Astrocyte (in vitro differentiated cells and primary cell): ENCODE measurements at regions not wholly inside any gene's neighbourhood (a gene's known extent, or its start where the extent isn't known, plus 50 kb on each side); places are given as distances from the start of the nearest gene placed in this dataset.

ENCODE experiments used
- DNase-seq: peaks from one replicate; pipeline ENCODE4 v3.0.0-alpha.2; 2010; ENCODE audit warnings: low read depth
- FAIRE-seq: peaks from 2 replicates; lab custom pipeline; 2011; peaks lifted over from hg19 to GRCh38; lab: Jason Lieb, UNC
- H2AFZ ChIP-seq: 2 replicates; pipeline ENCODE4 v1.6.0; 2012; ENCODE audit warnings: low read depth, low read length, inconsistent platforms
- H3K27ac ChIP-seq: 2 replicates; pipeline ENCODE4 v1.5.1; 2011; ENCODE audit warnings: low read depth, low read length, inconsistent platforms
- H3K27me3 ChIP-seq: 2 replicates; pipeline ENCODE4 v1.6.0; 2011; ENCODE audit warnings: low read length, inconsistent platforms; ENCODE audit not compliant: insufficient read depth
- H3K36me3 ChIP-seq: 2 replicates; pipeline ENCODE4 v1.5.1; 2011; ENCODE audit warnings: low read length, inconsistent platforms; ENCODE audit not compliant: insufficient read depth
- H3K4me1 ChIP-seq: 2 replicates; pipeline ENCODE4 v1.5.1; 2011; ENCODE audit warnings: low read length, inconsistent platforms; ENCODE audit not compliant: insufficient read depth
- H3K4me2 ChIP-seq: 2 replicates; pipeline ENCODE4 v1.6.0; 2012; ENCODE audit warnings: low read length, inconsistent platforms
- H3K4me3 ChIP-seq: 2 replicates; pipeline ENCODE4 v1.5.1; 2011; ENCODE audit warnings: low read depth, mild to moderate bottlenecking, low read length, inconsistent platforms; ENCODE audit not compliant: insufficient read depth
- H3K79me2 ChIP-seq: 2 replicates; pipeline ENCODE4 v1.6.0; 2012; ENCODE audit warnings: mild to moderate bottlenecking, low read length, inconsistent platforms; ENCODE audit not compliant: insufficient read depth
- H3K9ac ChIP-seq: 2 replicates; pipeline ENCODE4 v1.6.0; 2012; ENCODE audit warnings: mild to moderate bottlenecking, low read length, inconsistent platforms
- H3K9me3 ChIP-seq: 2 replicates; pipeline ENCODE4 v1.5.1; 2012; ENCODE audit warnings: low read depth, mild to moderate bottlenecking, low read length, inconsistent platforms; ENCODE audit not compliant: insufficient read depth
- H4K20me1 ChIP-seq: 2 replicates; pipeline ENCODE4 v1.6.0; 2012; ENCODE audit warnings: low read length, inconsistent platforms; ENCODE audit not compliant: insufficient read depth
- H3K27ac Mint-ChIP-seq: one replicate; pipeline ENCODE4 v1.8.0; 2021; ENCODE audit warnings: mild to moderate bottlenecking, mixed read lengths; ENCODE audit not compliant: unreplicated experiment
- H3K27me3 Mint-ChIP-seq: one replicate; pipeline ENCODE4 v1.8.0; 2021; ENCODE audit warnings: low read depth, mixed read lengths; ENCODE audit not compliant: unreplicated experiment
- H3K36me3 Mint-ChIP-seq: one replicate; pipeline ENCODE4 v1.8.0; 2021; ENCODE audit warnings: low read depth, mixed read lengths; ENCODE audit not compliant: unreplicated experiment
- H3K4me1 Mint-ChIP-seq: one replicate; pipeline ENCODE4 v1.8.0; 2021; ENCODE audit warnings: low read depth, mixed read lengths; ENCODE audit not compliant: unreplicated experiment
- H3K4me3 Mint-ChIP-seq: one replicate; pipeline ENCODE4 v1.8.0; 2021; ENCODE audit warnings: mild to moderate bottlenecking, moderate library complexity, mixed read lengths; ENCODE audit not compliant: unreplicated experiment
- H3K9me3 Mint-ChIP-seq: one replicate; pipeline ENCODE4 v1.8.0; 2021; ENCODE audit warnings: mild to moderate bottlenecking, mixed read lengths; ENCODE audit not compliant: unreplicated experiment
- EZH2 ChIP-seq: IDR thresholded peaks from 2 replicates; pipeline ENCODE4 v1.6.1; 2012; ENCODE audit warnings: mild to moderate bottlenecking, low read length, inconsistent platforms; ENCODE audit not compliant: insufficient read depth
- TF ChIP-seq, protein P1 (sequence below): IDR thresholded peaks from 2 replicates; pipeline ENCODE4 v1.5.1; 2011; ENCODE audit warnings: low read depth, mild to moderate bottlenecking, inconsistent platforms, low read length, moderate library complexity; ENCODE audit not compliant: insufficient read depth

DNA sequence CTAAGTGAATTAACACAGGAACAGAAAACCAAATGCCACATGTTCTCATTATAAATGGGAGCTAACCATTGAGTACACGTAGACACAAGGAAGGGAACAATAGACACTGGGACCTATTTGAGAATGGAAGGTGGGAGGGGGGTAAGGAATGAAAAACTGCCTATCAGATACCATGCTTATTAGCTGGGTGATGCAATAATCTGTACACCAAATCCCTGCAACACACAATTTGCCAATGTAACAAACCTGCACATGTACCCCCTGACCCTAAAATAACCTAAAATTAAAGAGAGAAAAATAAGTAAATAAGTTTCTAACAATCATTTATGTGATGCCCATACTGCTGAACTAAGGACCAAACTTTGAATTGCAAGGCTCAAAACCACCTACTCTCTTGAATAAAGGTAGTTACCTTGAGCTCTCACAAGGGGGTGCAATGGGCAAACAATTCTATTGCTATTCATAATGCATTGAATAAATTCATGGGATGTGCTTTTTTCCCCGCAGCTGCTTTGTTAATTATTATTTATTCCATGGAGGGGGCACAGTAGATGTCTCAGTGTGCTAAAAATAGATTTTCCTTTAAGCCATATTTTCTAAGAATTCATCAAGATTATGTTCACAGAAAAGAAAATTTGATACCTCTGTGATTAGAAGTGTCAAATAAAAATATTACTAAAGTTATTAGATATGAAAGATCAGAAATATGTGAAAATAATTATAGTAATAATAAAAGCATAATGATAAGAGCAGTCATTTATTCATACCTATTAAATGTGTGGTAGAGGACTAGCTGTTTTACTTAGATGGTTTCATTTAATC lies 76.2 kb upstream of the PTPN3 start:
- Mint-ChIP-seq H3K27ac (peak overlapping the region; percentile 63), H3K4me1 (peaks cover 2% of the 10 kb centered on the region), H3K36me3 (no peaks in the 10 kb centered on the region), H3K27me3 (peaks cover 7% of the 10 kb centered on the region), H3K9me3 (no peaks in the 10 kb centered on the region), H3K4me3 (no peak overlapping the region)
- no peak overlapping the region for H3K4me2 ChIP-seq
- FAIRE-seq (peak; percentile 41), DNase-seq (peak; percentile 33)
- H3K79me2 ChIP-seq = no peaks in the 10 kb centered on the region
- peaks cover 3% of the 10 kb centered on the region for H3K27me3 ChIP-seq
- no peaks in the 10 kb centered on the region for H4K20me1 ChIP-seq
- H3K36me3 ChIP-seq = no peaks in the 10 kb centered on the region
- no peak overlapping the region for H3K4me3 ChIP-seq
- TF ChIP-seq EZH2 = no peak
- TF ChIP-seq, protein P1, sequence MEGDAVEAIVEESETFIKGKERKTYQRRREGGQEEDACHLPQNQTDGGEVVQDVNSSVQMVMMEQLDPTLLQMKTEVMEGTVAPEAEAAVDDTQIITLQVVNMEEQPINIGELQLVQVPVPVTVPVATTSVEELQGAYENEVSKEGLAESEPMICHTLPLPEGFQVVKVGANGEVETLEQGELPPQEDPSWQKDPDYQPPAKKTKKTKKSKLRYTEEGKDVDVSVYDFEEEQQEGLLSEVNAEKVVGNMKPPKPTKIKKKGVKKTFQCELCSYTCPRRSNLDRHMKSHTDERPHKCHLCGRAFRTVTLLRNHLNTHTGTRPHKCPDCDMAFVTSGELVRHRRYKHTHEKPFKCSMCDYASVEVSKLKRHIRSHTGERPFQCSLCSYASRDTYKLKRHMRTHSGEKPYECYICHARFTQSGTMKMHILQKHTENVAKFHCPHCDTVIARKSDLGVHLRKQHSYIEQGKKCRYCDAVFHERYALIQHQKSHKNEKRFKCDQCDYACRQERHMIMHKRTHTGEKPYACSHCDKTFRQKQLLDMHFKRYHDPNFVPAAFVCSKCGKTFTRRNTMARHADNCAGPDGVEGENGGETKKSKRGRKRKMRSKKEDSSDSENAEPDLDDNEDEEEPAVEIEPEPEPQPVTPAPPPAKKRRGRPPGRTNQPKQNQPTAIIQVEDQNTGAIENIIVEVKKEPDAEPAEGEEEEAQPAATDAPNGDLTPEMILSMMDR = peak; percentile 80
- H3K4me1 ChIP-seq = no peaks in the 10 kb centered on the region
- H3K9me3 ChIP-seq = no peaks in the 10 kb centered on the region
- no peak overlapping the region for H3K9ac ChIP-seq
- H2AFZ ChIP-seq = no peak overlapping the region
- H3K27ac ChIP-seq = no peak overlapping the region

DNA sequence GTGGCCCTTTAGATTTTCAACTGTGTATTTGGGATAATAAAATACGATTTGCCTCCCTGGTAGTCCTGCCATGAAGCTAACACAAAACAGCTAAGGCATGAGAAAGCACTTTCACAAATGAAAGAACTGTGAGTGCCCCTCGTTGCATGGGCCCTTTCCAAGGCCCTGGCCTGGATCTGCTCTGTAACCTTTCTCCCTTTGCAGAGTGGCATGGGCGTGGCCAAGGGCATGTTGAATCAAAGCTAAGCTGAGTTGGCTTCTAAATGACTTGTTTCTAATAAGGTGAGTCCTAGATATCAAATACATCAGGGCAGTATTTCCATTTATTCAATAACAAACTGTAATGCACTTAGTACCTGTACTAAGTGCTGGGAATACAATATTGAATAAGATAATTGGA lies 78.7 kb upstream of the PTPN3 start:
- Histone ChIP-seq H3K36me3 (no peaks in the 10 kb centered on the region), H3K27ac (no peak overlapping the region), H3K9ac (no peak overlapping the region), H3K79me2 (no peaks in the 10 kb centered on the region), H3K4me3 (no peak overlapping the region), H3K4me1 (no peaks in the 10 kb centered on the region), H2AFZ (no peak overlapping the region), H3K4me2 (no peak overlapping the region), H3K27me3 (no peaks in the 10 kb centered on the region), H3K9me3 (no peaks in the 10 kb centered on the region), H4K20me1 (no peaks in the 10 kb centered on the region)
- H3K27me3 Mint-ChIP-seq = peaks cover 3% of the 10 kb centered on the region
- FAIRE-seq (no peak), DNase-seq (no peak)
- H3K36me3 Mint-ChIP-seq = no peaks in the 10 kb centered on the region
- peaks cover 2% of the 10 kb centered on the region for H3K4me1 Mint-ChIP-seq
- no peak overlapping the region for H3K27ac Mint-ChIP-seq
- no peaks in the 10 kb centered on the region for H3K9me3 Mint-ChIP-seq
- no peak overlapping the region for H3K4me3 Mint-ChIP-seq
- TF ChIP-seq EZH2 = no peak
- TF ChIP-seq, protein P1 = no peak
